Hepatocyte (in vitro differentiated cells): ENCODE measurements at regions not wholly inside any gene's neighbourhood (a gene's known extent, or its start where the extent isn't known, plus 50 kb on each side); places are given as distances from the start of the nearest gene placed in this dataset.

Source experiments
- CTCF ChIP-seq: fragments of 200-600 bp; sonication (generic); IDR thresholded peaks from 2 replicates; pipeline ENCODE4 v1.5.1; 2016; ENCODE audit warnings: antibody characterized with exemption, mild to moderate bottlenecking; ENCODE audit not compliant: poor library complexity
- EZH2 ChIP-seq: fragments of 200-600 bp; sonication (generic); IDR thresholded peaks from 2 replicates; pipeline ENCODE4 v1.6.1; 2016; ENCODE audit warnings: antibody characterized with exemption, mild to moderate bottlenecking, borderline replicate concordance
- EZH2phosphoT487 ChIP-seq: fragments of 200-600 bp; sonication (generic); IDR thresholded peaks from one replicate; pipeline ENCODE4 v1.6.1; 2018; ENCODE audit warnings: antibody characterized with exemption, mild to moderate bottlenecking, low read depth, moderate library complexity; ENCODE audit not compliant: unreplicated experiment, severe bottlenecking

- TF ChIP-seq EZH2: no peak
- TF ChIP-seq CTCF: no peak
- no peak for TF ChIP-seq EZH2phosphoT487
These were observed 440.4 kb downstream of the EPM2A start for GRCh38 chr6:145294942-145295341.
